SW480 (cell line): ENCODE measurements at regions not wholly inside any gene's neighbourhood (a gene's known extent, or its start where the extent isn't known, plus 50 kb on each side); places are given as distances from the start of the nearest gene placed in this dataset.

ENCODE experiments used
- DNase-seq: peaks from one replicate; pipeline ENCODE4 v3.0.0-alpha.2; 2016; ENCODE audit warnings: low spot score

DNA sequence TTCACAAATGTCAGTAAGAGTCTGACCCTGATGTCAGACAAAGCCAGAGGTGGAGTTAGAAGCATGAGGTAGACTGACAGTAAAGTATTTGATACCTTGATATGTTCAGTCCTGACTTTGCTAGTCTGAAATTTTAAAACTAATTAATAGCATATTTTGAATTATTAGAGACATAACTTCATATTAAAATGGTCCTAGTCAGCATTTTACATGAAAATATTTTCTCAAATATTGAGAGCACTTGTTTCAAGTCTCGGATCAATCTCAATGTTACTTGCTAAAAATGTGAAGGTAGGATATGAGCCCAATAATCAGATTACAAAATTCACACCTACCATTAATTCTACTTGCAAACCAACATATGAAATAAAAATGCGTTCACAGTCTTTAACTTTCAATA, 58.1 kb upstream of the TTC14 start:
- DNase-seq = no peak

GRCh38 chr3:180546863-180547262, 55.1 kb upstream of the TTC14 start:
- DNase-seq = no peak

DNA sequence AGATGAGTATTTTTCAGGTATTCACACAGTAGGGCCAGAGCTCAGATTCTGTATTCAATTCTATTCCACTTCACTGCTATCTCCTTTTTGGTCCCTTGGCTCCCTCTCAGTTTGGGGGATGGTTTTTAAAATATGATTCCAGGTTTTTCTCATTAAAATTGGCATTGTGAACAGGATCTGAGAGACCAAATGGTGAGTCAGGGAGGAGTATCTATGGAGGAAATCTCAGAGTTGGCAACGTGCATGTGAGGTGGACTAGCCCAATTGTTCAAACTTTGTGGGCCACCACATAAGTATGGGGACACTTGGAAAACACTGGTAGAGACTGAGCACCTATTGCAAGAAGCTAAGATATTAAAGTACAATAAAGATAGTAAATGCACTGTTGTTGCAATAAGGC, 53.9 kb upstream of the TTC14 start:
- no peak for DNase-seq
